ENCODE measurements at regions not wholly inside any gene's neighbourhood (a gene's known extent, or its start where the extent isn't known, plus 50 kb on each side); places are given as distances from the start of the nearest gene placed in this dataset.
"Not testable (repeated sequence)": the region's sequence is repeated elsewhere in the genome, so short reads cannot be mapped to it uniquely, and the experiment has no call there.

- no peaks in the 10 kb centered on the region for H3K4me1 ChIP-seq
- no peaks in the 10 kb centered on the region for H3K36me3 ChIP-seq
- DNase-seq, result no peak
- TF ChIP-seq, protein P1, sequence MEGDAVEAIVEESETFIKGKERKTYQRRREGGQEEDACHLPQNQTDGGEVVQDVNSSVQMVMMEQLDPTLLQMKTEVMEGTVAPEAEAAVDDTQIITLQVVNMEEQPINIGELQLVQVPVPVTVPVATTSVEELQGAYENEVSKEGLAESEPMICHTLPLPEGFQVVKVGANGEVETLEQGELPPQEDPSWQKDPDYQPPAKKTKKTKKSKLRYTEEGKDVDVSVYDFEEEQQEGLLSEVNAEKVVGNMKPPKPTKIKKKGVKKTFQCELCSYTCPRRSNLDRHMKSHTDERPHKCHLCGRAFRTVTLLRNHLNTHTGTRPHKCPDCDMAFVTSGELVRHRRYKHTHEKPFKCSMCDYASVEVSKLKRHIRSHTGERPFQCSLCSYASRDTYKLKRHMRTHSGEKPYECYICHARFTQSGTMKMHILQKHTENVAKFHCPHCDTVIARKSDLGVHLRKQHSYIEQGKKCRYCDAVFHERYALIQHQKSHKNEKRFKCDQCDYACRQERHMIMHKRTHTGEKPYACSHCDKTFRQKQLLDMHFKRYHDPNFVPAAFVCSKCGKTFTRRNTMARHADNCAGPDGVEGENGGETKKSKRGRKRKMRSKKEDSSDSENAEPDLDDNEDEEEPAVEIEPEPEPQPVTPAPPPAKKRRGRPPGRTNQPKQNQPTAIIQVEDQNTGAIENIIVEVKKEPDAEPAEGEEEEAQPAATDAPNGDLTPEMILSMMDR (IDR thresholded peaks at IDR 0.05; ENCODE audit: low read depth, low read length), result no peak
- H3K9me3 ChIP-seq, result no peaks in the 10 kb centered on the region
- H3K27me3 ChIP-seq, result no peaks in the 10 kb centered on the region
- no peak overlapping the region for H3K4me3 ChIP-seq (ENCODE audit: low read depth, low read length)
These were observed 716.1 kb upstream of the INTU start for GRCh38 chr4:126916626-126917140.

DNA sequence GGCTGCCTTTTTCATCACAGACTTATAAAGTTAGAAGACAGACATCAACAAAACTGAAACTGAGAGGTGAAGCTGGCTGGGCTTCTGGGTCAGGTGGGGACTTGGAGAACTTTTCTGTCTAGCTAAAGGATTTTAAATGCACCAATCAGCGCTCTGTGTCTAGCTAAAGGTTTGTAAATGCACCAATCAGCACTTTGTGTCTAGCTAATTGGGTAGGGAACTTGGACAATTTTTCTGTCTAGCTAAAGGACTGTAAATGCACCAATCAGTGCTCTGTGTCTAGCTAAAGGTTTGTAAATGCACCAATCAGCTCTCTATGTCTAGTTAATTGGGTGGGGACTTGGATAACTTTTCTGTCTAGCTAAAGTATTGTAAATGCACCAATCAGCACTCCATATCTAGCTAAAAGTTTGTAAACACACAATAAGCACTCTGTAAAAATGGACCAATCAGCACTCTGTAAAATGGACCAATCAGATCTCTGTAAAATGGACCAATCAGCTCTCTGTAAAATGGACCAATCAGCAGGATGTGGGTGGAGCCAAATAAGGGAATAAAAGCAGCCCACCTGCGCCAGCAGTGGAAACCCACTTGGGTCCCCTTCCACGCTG lies 710.3 kb upstream of the INTU start:
- H3K4me1 ChIP-seq; H3K27me3 ChIP-seq; H3K9me3 ChIP-seq; DNase-seq; H3K4me3 ChIP-seq (ENCODE audit: low read depth, low read length); H3K36me3 ChIP-seq: not testable (repeated sequence)

- Histone ChIP-seq H3K36me3 (no peaks in the 10 kb centered on the region), H3K27me3 (no peaks in the 10 kb centered on the region), H3K9me3 (no peaks in the 10 kb centered on the region), H3K4me1 (no peaks in the 10 kb centered on the region), H3K4me3 (ENCODE audit: low read depth, low read length) (no peak overlapping the region)
- DNase-seq, result no peak
- TF ChIP-seq, protein P1 (IDR thresholded peaks at IDR 0.05; ENCODE audit: low read depth, low read length), result no peak
These were observed 708.5 kb upstream of the INTU start for GRCh38 chr4:126924237-126924636.

DNA sequence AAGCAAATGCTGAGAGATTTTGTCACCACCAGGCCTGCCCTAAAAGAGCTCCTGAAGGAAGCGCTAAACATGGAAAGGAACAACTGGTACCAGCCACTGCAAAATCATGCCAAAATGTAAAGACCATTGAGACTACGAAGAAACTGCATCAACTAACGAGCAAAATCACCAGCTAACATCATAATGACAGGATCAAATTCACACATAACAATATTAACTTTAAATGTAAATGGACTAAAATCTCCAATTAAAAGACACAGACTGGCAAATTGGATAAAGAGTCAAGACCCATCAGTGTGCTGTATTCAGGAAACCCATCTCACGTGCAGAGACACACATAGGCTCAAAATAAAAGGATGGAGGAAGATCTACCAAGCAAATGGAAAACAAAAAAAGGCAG lies 702.7 kb upstream of the INTU start:
- not testable (repeated sequence) for H3K9me3 ChIP-seq; H3K4me3 ChIP-seq (ENCODE audit: low read depth, low read length); H3K4me1 ChIP-seq; H3K27me3 ChIP-seq; DNase-seq; H3K36me3 ChIP-seq

GRCh38 chr4:126935801-126936200 lies 697.0 kb upstream of the INTU start:
- Histone ChIP-seq H3K4me3 (ENCODE audit: low read depth, low read length) (no peak overlapping the region), H3K36me3 (no peaks in the 10 kb centered on the region), H3K9me3 (no peaks in the 10 kb centered on the region), H3K4me1 (no peaks in the 10 kb centered on the region; the same call in 1 of the 2 replicates), H3K27me3 (no peaks in the 10 kb centered on the region)
- DNase-seq, result no peak
- TF ChIP-seq, protein P1 (IDR thresholded peaks at IDR 0.05; ENCODE audit: low read depth, low read length), result no peak

- no peak for DNase-seq
- TF ChIP-seq, protein P1 (IDR thresholded peaks at IDR 0.05; ENCODE audit: low read depth, low read length), result no peak
- Histone ChIP-seq H3K4me3 (ENCODE audit: low read depth, low read length) (no peak overlapping the region), H3K9me3 (no peaks in the 10 kb centered on the region), H3K27me3 (no peaks in the 10 kb centered on the region), H3K36me3 (no peaks in the 10 kb centered on the region), H3K4me1 (no peaks in the 10 kb centered on the region; the same call in 1 of the 2 replicates)
These were observed 695.4 kb upstream of the INTU start for GRCh38 chr4:126937342-126937741.

- no peak for DNase-seq
These were observed 694.8 kb upstream of the INTU start for GRCh38 chr4:126937846-126938422.

More at GRCh38 chr4:126937846-126938422, 694.8 kb upstream of the INTU start:
- no peaks in the 10 kb centered on the region for H3K36me3 ChIP-seq
- TF ChIP-seq, protein P1 (IDR thresholded peaks at IDR 0.05; ENCODE audit: low read depth, low read length), result no peak
- H3K4me1 ChIP-seq, result no peaks in the 10 kb centered on the region; the same call in 1 of the 2 replicates
- H3K9me3 ChIP-seq, result no peaks in the 10 kb centered on the region
- no peak overlapping the region for H3K4me3 ChIP-seq (ENCODE audit: low read depth, low read length)
- no peaks in the 10 kb centered on the region for H3K27me3 ChIP-seq

Measured in BE2C (cell line).